CD4-positive, alpha-beta T cell treated with Interleukin-21 for 1 hour (primary cell): ENCODE measurements at regions not wholly inside any gene's neighbourhood (a gene's known extent, or its start where the extent isn't known, plus 50 kb on each side); places are given as distances from the start of the nearest gene placed in this dataset.

Source experiments
- DNase-seq: peaks from one replicate; pipeline ENCODE4 v3.0.0-alpha.2; 2020

DNA sequence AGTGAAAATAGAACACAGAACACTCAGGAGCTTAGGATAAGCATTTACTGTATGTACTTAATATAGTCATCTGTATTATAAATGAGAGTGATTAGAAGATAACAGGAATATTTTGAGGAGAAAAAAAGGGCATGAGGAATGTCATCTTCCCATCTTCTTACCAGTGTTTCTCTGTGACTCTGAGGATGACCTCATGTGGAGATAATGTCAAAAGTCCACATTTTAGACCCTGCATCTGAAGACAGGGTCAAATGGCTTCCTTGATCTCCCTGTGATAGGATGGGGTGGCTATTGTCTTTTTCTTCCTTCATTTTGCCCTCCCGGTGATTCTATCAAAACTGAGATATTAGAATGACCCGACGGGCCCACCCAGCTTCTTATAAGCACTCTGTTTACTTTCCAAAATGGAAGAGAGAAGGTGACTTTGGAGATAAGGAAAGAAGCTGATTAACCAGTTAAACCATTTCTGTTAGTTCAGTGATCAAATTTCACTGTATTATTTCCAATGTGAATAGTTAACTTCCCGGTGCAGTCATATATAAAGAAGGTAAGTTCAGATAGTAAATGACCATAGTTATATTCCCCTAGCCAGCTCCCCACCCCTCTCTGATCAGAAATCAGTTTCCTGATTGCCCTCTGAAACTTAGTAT is 115.7 kb upstream of the SALL4 start:
- no peak for DNase-seq

- DNase-seq = no peak
These were observed 113.9 kb upstream of the SALL4 start for GRCh38 chr20:51916244-51916643.

DNA sequence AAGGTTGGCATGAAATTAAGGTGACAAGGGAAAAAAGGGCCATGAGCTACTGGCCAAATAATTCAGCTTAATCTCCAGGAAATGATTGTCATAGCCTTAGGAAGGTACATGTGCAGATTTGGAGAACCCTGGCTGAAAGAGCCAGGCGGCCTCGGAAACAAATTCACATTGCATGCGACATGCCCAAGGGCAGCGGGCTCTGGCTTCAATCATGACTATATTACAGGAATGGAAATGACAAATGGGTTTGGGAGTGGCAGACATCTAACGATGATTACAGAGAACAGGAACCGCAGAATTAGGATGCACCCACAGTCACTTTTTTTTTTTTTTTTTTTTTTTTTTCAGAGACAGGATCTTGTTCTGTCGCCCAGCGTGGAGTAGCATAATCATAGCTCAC is 112.4 kb upstream of the SALL4 start:
- DNase-seq = no peak

DNA sequence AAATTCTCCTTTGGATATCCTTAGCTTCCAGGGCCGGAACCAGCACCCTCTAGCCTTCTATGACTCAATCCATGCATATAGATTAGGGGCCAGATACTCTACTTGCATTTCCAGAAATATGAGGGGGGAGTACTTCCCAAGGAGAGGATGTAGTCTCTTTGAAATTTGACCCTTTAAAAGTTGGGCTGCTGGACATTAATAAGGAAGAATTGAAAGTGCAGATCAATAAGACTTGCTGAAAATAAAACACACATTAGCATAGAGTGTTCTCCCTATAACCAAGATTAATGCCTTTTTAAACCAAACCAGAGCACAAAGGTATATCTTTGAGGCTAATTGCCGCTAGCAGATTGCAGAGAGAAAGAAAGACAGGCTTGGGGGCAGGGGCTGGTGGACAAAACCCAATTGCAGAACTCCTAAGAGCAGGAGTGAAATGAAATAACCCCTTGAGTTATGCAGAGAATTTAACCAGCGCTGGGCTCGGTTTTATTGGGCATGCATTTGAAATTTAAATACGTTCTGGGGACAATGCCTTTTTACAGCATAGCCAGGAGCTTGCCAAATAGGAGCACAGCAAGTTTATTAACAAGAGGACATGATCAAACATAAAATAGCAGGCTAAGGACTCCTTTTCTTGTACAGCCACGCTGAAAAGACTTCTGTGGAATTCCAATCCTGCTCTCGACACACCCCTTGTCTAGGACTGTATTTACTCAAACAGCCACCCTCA is 108.2 kb upstream of the SALL4 start:
- no peak for DNase-seq

DNA sequence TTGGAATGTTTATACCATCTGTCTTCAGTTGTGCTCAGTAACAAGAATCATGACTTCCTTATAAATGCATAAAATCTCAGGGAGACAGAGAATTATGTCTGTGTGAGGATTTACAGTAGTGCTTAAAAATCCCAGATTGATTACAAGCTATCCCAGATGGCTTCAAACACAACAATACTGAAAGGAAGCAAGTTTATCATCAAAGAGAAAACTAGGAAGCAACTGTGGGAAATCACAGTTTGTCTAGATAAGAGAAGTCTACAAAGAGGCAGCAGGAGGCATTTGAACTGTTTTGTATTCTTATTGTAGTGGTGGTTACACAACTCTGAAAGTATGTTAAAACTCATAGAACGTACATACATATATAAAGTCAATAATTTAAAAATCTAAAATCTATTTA is 104.4 kb upstream of the SALL4 start:
- no peak for DNase-seq

- no peak for DNase-seq
These were observed 103.7 kb upstream of the SALL4 start for GRCh38 chr20:51906049-51906448.

- no peak for DNase-seq
These were observed 100.6 kb upstream of the SALL4 start for GRCh38 chr20:51902933-51903332.

- DNase-seq = no peak
These were observed 98.1 kb upstream of the SALL4 start for GRCh38 chr20:51900443-51900842.

- DNase-seq = no peak
These were observed 97.4 kb upstream of the SALL4 start for GRCh38 chr20:51899674-51900073.

DNA sequence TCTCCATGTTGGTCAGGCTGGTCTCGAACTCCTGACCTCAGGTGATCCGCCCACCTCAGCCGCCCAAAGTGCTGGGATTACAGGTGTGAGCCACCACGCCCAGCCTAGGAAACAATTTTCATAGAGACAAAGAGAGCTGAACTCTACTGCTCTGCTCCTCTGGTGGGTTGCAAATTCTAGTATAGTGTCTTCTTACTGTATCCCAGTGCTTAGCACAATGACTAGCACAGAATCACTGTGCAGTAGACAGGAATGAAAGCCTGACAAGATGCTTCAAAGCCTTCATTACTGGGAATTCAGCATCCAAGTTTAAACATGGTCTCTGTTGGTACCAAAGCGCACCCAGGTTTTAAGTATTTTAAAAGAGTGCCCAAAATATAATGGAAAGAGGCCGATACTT is 96.5 kb upstream of the SALL4 start:
- no peak for DNase-seq

GRCh38 chr20:51894619-51895018 is 92.3 kb upstream of the SALL4 start:
- no peak for DNase-seq

DNA sequence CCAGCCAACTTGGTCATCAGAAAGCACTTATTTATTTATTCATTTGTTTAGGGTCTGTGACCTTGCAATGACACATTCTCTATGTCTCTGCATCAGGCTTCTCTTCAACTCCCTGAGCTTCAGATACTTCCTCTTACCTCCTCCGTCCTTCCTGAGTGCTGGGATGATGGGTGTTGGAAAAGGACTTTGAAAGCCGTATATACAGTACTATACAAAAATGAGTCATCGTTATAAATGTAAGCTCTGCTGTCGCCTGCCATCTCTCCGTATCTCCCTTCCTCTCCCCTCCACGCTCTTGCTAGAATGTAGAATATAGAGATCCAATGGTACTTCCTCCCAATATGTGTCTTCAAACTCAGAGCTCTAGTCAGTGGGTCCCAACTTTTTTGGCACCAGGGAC is 91.9 kb upstream of the SALL4 start:
- no peak for DNase-seq

DNA sequence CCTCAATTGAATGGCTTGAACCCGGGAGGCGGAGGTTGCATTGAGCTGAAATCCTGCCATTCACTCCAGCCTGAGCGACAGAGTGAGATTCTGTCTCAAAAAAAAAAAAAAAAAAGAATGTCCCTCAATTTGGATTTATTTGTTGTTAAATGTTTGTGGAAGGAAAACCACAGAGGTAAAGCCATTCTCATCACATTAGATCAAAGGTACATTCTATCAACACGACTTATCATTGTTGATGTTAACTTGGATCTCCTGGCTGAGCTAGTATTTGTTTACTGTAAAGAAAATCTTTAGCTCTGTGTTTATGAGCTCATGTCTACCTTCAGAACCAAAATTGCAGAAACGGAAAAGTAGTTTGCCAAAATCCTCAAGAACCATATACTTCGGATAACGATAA is 91.4 kb upstream of the SALL4 start:
- DNase-seq = no peak

GRCh38 chr20:51890003-51890402 is 87.7 kb upstream of the SALL4 start:
- no peak for DNase-seq

- DNase-seq = no peak
These were observed 87.1 kb upstream of the SALL4 start for GRCh38 chr20:51889466-51889865.

DNA sequence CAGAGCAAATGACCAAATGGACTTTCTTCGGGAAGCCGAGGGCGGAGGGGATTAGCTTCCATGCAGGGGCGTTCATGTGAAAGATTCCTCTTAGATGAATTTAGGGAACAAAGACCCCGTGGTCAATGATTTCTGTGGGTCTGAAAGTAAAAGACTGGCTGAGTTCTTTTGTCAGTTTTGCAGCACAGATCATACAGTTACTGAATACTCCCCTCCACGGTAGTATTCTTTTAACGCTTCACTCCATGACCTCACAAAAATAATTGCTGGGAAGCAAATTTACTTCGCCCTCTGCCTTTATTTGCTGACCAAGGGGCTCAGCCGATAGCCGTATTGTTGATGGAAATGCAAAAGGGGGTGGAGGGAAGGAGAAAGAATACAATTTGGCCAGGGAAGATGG is 86.0 kb upstream of the SALL4 start:
- no peak for DNase-seq

GRCh38 chr20:51886891-51887608 is 84.7 kb upstream of the SALL4 start:
- no peak for DNase-seq

- no peak for DNase-seq
These were observed 84.0 kb upstream of the SALL4 start for GRCh38 chr20:51886341-51886740.

GRCh38 chr20:51884561-51884960 is 82.2 kb upstream of the SALL4 start:
- DNase-seq = no peak

DNA sequence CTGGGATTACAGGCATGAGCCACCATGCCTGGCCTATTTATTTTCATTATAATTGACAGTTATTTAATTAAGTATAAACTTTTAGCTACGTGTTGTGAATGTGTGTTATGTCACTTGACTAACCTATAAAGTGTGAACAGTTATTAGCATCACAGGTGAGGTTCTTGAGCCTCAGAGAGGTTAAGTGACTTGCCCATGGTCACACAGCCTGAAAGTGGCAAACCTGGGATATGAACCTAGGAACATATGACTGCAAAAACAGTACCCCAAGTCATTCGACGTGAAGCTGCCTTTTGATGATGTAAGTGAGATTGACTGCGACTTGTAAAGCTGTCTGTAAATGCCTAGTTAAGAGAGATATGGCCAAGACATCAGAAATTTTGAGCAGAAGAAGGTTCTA is 77.9 kb upstream of the SALL4 start:
- no peak for DNase-seq

DNA sequence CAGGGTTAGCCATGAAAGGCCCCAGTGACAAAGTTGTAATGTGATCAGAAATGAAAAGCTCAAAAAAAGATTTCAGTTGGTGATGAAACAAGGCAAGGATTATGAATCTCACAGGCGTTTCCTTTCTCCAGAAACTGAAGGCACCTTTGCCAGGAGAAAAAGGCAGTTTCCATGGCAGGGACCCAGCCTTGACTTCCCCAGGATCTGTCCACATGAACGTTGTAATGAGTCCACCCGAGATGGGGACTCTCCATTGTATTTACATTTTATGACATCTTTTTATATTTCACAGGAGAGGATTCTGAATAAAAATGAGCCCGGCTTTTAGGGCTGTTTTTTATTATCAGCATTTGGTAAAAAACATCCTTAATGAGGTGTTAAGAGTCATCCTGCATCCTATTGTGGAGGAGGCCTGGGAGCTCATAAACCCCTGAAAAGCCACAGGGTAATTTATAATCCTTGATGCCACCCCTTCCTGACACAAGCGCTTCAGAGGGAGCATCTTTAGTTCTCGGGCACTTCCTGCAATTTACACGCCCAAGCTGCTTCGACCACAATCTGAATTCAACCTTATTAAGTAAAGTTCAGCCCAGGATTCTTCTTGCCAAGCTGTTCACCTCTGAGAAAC is 74.1 kb upstream of the SALL4 start:
- DNase-seq = no peak

GRCh38 chr20:51873652-51874051 is 71.3 kb upstream of the SALL4 start:
- no peak for DNase-seq

DNA sequence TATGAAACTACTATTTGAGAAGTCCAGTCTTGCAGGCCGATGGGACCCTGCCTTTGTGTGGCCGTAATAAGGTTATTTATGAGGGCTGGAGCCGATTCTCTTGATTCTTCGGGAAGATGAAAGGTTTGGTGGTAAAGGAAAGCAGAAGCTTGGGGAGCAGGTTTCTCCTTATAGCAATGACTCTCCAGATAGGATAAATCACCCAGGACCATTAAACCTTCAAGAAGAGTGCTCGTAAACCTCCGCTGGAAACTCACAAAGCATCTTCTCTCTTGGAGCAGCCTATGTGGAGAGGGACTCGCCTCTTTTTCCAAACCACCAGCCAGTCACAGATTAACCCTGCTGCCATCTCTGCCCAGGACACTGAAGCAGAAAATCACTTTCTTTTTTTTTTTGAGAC is 69.6 kb upstream of the SALL4 start:
- DNase-seq = no peak

GRCh38 chr20:51869002-51869401 is 66.7 kb upstream of the SALL4 start:
- DNase-seq = no peak
